Stimulated activated CD4-positive, alpha-beta T cell treated with anti-CD3 and anti-CD28 coated beads, TNF-alpha, amount 100 ng/mL, for 24 hours (primary cell): ENCODE measurements at regions not wholly inside any gene's neighbourhood (a gene's known extent, or its start where the extent isn't known, plus 50 kb on each side); places are given as distances from the start of the nearest gene placed in this dataset.
"Not testable (repeated sequence)": the region's sequence is repeated elsewhere in the genome, so short reads cannot be mapped to it uniquely, and the experiment has no call there.

Experiments used
- DNase-seq, 3 experiments: peaks; one replicate each; pipeline ENCODE4 v3.0.0-alpha.2; 2020; ENCODE audit warnings: low read depth in 3 of 3

DNA sequence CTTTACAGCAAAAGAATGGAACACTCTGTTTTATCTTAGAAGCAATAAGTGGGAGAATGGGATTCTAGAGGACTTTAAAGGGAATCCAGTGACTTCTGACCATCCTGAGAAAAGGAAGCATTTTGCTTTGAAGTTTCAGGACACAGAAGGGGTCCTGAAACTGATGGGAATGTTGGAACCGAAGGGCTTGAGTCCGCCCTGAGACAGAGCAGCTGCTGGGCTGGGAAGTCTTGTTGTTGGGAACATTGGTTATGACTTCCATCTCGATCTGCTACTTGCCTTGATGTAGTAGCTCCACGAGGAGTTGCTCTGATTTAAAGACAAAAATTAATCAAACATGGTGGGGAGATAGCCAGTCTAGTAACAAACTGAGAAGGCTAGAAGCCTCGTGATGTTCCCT lies 177.6 kb downstream of the JCAD start:
- no peak for DNase-seq

DNA sequence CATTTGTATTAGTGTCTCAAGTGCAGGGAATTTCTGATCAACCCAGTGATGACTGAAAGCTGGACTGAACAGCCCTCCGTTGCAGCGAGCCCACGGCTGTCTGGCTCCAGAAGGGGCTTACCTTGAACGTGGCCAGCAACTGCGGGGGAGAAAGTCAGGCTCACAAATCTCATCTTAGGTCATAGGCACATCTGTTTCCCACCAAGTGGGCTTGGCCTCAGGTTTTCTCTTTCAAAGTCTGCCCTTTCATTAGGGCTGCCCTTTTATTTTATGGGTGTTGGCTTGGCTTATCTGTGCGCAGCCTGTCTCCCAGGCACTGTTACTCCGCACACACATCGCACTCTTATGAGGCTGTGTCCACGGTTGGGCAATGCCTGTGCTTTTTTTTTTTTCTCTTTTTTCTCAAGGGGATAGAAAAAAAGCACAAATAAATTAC lies 178.0 kb downstream of the JCAD start:
- no peak for DNase-seq

DNA sequence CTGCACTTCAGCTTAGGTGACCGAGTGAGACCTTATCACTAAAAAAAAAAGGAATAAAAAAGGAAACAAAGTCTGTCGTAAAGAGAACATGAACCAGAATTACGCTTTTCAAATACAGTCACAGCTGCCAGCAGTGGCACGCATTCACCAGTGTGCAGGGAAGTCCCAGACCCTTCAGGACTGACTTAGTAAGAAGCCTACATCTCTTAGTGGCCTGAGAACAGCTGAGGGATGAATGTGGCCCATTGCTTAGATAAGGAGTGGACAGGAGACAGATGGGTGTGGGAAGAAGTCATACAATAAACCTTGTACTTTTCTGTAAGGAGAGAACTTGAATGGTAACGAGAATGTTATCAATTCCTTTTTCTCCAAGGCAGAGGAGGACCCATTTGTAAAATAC lies 178.5 kb downstream of the JCAD start:
- DNase-seq: no peak

DNA sequence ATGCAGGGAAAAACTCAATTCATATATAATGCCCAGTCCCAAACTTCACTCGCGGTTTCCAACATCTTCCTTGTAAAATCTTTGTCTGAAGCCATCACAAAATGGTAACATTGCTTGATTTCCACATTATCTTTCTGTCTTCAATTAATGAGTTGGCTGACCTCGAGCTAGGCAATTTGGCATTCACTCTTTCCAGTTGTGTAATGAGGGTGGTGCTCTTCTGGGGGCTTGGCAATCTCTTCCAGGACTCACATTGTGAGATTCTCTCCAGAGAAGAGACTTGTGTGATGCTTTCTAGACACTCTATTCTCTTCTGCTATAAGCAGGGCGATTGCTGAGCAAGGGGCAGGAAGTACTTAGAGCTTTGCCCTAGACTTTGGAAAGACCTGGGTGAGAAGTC lies 179.5 kb downstream of the JCAD start:
- no peak for DNase-seq

DNA sequence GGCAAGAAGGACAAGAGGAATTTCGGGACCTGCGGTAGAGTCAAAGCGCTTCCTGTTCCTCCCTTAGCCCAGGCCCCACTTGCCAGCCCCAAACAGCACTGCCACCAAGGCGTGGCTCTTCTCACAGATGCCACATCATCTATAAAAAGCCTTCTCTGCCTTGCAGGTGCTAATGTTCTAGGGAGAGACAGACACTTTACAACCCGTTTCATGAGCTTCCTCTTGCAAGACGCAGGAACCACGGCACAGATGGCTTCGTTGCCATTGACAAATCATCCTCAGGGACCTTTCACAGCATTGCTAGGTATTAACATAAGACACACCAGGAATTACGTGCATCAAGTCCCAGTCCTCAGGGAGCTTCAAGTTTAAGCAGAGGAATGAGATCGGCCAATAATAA lies 180.9 kb downstream of the JCAD start:
- DNase-seq: no peak

DNA sequence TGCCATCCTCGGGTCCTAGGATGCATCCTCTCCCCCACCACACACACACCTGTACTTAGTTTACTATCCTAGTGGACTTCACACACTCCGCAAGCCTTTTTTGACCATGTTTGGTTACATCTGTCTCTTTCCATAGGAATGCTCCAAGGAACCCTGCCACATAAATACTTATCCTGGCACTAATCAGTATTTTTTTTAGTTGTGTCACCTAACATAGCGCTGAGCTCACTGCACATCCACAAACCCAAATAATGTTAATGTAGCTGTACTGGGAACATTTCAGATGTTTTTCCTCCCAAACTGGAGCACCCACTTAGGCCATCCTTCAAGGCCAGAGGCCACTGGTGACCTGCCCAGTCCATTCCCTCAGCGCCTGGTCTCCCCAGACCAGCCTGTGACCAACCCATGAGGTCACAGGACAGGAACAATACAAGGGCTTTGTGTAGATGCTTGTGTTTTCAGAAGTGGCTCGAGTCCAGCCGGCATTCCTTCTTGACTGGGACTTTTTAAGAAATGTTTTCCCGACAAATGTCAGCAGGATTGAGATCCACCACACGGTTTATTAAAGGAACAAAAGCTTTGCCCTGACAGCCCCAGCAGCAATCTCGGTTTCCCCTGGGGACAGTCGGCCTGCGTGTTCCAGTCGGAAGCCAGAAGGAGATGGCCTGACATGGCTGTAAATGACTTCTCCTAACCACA lies 181.4 kb downstream of the JCAD start:
- DNase-seq: no peak

DNA sequence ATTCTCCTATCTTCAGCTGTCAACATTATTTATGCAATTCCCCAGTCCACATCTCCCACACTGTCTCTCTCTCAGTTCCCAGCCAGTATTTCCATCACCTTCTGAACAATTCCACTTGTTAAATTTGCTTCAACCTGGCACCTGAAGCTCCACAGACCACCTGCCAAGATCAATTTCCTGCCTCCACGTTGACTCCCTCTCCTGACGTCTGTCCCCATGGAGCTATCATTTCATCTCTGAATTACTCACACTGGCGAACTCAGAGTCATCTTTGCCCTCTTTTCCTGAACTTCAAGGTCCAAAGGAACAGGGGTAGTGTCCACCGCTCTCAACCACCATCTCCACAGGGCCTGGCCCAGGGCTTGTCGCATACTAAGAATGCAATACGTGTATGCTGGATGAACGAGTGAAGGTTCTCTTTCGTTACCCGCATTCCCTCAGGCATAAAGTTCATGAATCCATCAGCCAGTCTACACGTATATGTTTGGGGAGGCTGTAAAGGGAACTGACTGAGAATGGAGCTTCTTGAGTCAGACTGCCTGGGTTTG lies 183.3 kb downstream of the JCAD start:
- no peak for DNase-seq

DNA sequence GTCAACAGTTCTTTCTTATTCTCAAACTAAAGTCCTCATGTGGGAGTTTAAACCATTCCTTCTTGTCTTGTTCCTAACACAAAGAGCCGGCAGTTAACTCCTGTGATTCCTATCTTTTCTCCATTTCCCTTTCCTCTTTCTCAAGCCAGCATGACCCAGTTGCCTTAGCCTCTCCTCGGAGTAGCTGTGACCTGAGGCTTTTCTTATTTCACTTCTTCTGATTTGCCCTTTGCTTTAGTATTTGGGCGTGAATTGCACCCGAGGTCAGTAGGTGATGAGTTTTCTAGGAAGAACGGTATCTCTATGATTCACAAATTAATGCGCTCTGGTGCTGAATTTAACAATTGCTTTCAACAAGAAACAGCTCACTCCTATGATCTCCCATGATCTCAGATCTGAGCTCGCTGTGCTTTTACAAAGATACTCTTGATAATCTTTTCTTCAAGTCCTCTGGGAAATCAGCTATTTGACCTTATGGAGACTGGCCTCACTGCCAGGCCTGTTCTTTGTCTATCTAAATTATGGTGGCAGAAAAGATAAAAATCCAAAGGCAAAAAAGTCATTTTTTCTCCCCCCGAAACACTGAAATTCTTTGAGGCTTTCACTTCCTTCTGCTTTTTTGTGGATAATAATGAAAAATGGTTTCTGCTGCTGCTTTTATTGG lies 184.6 kb downstream of the JCAD start:
- no peak for DNase-seq

DNA sequence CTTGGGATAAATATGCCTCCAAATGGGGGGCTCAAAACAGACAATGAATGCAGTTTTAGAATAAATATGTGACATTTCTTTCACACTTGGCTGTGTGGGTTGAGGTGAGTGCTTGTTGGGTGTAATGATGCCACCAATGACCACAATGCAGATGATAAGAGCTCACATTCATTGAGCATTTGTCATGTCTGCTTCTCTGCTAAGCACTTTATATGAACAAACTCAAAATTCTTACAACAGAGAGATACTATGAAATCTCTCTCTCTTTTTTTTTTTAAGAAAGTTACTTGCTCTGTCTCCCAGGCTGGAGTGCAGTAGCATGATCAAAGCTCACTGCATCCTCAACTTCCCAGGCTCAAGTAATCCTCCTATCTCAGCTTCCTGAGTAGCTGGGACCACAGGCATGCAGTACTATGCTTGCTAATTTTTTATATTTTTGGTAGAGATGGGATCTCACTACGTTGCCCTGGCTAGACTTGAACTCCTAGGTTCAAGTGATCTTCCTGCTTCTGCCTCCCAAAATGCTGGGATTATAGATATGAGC lies 185.4 kb downstream of the JCAD start:
- DNase-seq: no peak

DNA sequence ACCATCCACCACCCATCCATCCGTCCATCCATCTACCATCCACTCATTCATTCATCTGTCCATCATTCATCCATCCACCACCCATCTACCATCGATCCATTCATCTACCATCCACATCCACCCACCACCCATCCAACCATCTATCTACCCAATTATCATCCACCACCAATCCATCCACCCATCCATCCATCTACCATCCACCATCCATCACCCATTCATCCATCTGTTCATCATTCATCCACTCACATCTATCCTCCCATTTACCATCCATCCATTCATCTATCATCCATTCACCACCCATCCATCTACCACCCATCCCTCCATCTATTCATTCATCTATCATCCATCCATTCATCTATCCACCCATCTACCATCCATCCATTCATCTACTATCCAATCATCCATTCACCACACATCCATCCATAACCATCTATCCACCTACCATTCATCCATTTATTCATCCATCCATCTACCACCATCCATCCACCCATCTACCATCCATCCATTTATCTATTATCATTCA lies 188.8 kb downstream of the JCAD start:
- DNase-seq: no peak

DNA sequence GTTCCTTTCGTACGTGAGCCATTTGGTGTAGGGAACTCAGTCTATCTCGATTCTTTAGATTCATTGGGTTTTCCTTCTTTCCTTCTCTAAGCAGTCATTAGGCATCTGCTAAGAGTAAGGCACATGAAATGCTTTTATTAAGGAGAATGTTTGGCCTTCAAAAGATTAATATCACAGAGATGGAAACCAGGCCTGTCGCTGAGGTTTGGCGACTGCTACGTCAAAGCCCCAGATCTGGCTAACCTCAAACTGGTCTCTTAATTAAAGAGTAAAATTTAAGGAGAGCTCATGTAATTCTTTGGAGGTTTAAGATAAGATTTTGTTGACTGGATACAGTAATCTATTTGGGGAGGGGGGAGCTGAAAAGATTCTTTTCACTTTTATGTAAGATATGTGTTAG lies 189.8 kb downstream of the JCAD start:
- no peak for DNase-seq

DNA sequence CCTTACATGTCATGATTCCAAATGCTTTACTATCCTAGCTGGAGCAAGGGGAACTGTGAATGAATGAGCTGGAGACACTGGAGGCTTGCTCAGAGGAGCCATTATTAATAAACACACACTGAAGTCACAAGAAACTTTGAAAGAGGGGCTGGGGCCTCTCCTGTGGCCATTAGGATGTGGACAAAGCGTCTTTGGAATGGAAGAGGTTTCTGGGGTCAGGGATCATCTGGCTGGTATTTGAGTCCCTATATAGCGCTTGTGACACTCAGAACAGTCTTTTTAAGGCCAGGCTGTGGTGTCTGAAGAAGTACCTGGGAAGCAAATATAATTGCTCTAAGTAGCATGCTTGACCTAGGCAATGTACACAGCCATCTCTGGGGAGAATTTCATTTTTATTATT lies 193.0 kb downstream of the JCAD start:
- no peak for DNase-seq

DNA sequence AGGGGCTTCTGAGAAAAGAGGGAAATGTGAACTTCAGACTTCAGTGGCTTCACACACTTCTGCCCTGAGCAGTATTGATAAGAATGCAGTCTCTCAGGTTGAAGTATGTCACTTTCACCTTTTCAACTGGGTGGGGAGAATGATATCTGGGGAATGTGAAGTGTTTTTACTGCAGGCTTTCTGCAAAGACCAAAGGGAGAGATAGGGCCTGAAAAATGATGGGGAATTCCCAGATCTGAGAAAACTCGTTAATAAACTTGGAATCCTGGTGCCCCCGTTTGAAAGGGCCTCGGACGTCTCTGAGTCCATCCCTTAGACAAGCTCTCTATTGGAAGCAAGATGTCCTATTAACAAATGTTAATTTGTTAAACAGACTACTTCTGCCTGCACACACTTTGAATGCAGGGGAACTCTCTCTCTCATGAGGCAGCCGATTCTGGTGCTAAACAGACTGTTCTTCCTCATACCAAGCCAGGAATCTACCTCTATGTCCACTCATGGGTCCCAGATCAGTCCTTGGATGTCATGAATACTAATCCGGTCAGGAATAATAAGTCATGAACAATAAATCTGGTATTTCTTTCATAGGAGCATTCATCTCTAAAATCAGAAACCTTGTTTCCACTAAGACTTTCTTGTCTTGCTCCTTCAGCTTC lies 193.6 kb downstream of the JCAD start:
- DNase-seq: no peak

DNA sequence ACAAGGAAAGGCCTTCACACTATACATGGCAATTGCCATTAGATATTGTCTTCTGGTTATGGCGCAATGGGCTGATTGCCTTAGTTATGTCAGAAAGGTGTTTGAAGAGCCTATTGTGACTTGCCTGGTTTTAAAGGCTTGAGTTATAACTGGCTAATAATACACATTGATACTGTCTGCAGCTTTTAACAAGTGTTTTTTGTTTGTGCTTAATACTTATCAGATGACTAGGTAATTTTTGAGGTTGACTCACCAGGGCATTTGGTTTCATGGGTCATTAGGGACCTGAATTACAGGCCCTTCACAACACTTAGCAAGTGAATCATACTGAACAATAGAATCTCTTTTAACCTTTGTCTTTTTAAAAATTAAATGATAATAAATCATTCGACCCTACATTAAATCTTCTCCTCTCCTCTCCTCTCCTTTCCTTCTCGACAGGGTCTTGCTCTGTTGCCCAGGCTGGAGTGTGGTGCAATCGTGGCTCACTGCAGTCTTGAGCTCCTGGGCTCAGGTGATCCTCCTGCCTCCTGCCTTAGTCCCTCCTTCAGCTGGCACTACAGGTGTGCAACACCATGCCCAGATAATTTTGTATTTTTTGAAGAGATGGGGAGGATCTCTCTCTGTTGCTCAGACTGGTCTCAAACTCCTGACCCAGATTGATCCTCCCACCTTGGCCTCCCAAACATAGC lies 196.3 kb downstream of the JCAD start:
- DNase-seq: no peak

DNA sequence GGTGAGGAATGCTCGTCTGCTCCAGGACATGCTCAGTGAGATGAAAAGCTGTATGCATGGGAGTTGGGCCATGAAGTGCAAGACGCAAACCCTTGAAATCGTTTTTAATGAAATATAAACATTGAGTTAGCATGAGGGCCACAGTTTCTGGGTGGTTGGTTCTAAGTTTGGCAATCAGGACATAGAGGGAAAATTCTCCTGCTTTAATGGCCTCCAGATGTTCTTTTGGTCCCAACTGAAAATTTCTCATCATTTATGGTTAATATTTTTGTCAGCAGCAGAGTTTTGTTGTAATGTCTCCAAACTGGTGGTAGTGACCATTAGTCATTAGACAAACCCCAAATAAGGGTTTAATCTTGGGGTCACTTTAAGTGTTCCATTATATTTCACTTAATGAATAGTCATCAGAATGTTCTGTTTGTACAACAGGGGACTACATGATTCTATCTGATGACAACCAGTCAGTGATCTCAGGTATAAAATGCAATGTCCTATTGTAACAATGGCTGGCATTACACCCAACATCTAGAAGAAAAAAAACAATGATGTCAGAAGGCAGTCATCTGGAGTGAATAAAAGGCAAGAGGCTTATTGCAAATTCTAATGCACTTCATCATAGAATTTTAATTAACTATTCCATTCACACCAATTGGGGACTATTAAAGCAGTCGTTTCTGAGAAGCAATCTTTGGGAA lies 197.4 kb downstream of the JCAD start:
- no peak for DNase-seq

DNA sequence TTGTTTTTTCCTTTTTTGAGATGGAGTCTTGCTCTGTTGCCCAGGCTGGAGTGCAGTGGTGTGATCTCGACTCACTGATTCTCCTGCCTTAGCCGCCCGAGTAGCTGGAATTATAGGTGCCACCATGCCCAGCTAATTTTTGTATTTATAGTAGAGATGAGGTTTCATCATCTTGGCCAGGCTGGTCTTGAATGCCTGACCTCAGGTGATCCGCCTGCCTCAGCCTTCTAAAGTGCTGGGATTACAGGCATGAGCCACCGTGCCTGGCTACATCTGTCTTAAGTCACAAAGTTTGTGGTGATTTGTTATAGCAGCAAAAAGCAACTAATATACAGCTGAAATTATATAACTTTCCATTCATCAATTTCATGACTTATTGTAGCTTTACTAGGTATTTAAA lies 198.2 kb downstream of the JCAD start:
- DNase-seq: not testable (repeated sequence)

DNA sequence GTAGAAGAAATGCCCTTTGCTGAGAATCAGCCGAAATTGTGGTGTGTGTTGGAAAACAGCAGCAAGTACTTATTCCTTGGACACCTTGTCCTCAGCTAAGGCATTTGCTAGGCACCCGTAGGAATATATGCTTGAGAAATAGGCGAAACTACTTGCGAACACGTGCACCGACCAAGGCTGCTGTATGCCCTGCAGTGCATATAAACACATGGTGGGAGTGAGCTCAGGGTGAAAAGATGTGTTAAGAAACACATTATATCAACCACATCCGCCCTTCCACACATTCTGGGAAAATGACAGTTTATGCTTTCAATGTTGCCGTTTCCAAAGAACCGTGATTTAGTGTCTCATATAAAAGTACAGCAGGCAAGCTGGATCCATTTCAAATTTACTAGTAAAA lies 199.2 kb downstream of the JCAD start:
- no peak for DNase-seq

DNA sequence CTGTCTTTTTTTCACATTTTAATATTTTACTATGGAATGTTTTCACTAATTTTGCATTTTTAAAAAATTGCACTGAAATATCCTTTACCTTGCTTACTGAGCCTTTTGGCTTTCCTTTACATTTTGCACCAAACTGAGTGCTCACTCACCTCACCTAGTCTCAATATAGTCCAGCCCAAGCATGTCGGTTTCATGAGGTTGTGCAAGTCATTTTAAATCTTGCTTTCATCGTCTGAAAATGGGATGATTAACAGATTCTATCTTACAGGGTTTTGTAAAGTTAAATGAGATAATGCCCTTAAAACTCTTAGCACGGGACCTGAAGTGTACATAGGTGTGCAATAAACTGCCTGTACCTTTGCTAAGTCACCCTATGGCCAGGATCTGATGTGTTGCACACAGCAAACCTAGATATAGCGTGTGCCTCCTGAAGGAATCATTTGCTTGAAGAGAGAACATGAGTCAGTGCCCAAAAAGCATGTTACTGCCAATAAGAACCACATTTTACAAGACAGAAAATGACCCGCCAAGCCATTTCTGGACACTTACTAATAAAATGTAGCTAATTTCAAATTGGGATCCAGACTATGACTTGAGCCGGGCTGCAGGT lies 199.8 kb downstream of the JCAD start:
- DNase-seq: no peak

DNA sequence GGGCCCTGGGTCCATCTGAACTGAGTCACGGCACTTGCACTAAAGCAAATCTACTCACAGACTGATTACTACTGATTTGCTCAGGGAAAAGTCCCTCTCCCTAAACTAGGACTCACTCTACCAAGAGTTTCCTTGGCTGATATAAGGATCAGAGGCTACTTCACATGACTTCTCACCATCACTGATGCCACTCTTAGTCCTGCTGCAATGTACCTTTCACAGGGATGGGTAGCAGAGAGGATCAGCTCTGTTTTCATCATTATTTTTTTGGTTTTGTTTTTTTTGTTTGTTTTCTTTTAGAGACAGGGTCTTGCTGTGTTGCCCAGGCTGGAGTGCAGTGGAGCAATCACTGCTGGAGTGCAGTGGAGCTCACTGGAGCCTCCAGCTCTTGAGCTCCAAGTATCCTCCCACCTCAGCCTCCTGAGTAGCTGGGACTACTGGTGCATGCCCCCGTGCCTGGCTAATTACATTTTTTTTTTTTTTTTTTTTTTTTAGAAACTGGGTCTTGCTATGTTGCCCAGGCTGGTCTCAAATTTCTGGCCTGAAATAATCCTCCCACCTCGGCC lies 200.6 kb downstream of the JCAD start:
- no peak for DNase-seq
